GM19463 (cell line): ENCODE measurements at regions not wholly inside any gene's neighbourhood (a gene's known extent, or its start where the extent isn't known, plus 50 kb on each side); places are given as distances from the start of the nearest gene placed in this dataset.

Source experiments
- ATAC-seq: cut with Tn5 transposase; IDR thresholded peaks from one replicate; pipeline ENCODE4 v1.9.1; 2021; ENCODE audit warnings: mild to moderate bottlenecking, moderate library complexity; ENCODE audit not compliant: unreplicated experiment

DNA sequence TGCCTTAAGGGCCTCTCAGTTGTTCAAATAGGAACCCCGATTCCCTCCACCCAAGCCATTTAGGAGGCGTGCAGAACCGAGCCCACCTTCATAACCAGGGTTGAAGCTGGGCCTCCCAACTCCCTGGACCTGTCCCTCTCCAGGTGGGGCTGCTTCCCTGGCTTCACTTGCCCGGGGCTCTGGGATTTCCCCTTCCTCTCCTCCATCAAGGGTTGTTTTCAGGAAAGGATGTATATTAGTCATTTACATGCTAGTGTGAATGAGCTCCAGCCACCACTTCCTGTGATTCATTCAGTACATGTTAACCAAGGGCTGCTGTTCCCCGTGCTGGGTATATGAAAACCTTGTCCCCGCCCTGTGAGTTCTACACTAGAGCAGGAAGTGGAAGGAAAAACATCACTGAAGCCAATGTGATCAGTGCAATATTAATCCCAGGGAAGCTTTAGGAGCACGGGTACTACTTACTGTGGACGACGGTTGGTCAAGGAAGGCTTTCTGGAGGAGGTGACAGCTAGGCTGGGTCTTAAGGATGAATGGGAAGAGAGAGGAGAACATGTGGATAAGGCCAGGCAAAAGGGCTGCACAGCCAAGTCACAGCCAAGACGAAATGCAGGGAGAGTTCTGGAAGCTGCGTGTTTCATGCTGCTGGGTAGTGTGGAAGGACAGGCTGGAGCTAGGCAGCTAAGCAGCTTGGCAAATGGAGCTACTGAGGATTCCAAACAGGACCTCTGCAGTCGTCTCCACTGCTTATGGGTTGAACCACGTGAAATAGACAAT is 150.1 kb upstream of the SHH start:
- ATAC-seq: peak; percentile 50

GRCh38 chr7:155961241-155962190 is 149.3 kb upstream of the SHH start:
- ATAC-seq: no peak

- no peak for ATAC-seq
Measured at GRCh38 chr7:155959894-155960293, 147.6 kb upstream of the SHH start.

DNA sequence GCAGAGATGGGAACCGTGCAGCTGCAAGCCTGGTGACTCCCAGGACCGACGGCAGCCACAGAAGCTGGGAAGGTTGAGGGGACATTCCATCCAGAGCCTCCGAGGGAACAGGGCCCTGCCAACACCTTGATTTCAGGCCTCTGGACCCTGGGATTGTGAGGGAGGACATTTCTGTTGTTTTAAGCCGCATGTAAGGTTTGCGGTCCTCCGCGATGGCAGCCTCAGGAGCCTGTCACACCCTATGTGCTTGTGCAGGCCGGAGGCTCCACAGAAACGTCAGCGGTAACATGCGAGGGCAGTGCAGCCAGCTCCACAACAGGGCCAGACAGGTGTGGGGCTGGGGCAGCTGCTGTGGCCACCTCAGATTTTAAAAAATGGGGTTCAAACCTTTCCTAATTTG is 144.7 kb upstream of the SHH start:
- no peak for ATAC-seq

- ATAC-seq: no peak
Measured at GRCh38 chr7:155955367-155955635, 143.0 kb upstream of the SHH start.

DNA sequence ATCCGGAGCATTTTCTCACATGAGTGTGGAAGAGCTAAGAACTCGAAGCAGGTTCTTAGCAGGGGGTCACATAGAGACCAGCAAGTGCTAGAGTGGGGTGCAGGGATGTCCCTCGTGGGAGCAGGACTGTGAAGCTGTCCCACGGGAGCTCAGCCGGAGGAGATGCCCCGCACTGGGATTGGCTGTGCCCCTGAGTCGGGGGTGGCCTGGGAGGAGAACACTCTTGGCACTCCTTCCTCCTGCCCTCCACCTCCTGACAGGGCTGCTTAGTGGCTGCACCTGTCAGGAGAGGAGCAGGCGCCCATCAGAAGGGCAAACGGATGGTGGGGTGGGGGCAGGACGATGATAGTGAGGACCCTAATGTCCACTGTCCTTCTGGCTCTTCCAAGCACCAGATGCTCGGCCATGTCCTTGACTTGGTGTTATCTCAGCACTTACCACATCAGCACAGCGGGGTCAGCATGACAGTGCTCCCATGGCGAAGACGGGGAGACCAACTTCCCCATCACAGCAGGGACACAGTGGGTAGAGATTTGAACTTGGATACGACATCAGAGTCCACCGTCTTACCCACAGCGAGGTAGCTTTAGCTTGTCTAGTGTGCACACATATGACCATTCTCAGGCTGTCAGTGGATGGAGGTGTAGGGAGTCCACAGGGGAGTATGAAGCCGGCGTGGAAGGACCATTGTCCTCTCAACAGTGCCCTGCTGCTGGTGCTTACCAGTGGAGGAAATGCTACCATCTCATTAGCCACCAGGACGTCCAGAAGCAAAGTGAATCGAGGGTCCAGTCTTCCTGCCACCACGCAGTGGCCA is 142.5 kb upstream of the SHH start:
- no peak for ATAC-seq

GRCh38 chr7:155953781-155954549 is 141.7 kb upstream of the SHH start:
- ATAC-seq: no peak

- no peak for ATAC-seq
Measured at GRCh38 chr7:155953501-155953778, 141.2 kb upstream of the SHH start.

DNA sequence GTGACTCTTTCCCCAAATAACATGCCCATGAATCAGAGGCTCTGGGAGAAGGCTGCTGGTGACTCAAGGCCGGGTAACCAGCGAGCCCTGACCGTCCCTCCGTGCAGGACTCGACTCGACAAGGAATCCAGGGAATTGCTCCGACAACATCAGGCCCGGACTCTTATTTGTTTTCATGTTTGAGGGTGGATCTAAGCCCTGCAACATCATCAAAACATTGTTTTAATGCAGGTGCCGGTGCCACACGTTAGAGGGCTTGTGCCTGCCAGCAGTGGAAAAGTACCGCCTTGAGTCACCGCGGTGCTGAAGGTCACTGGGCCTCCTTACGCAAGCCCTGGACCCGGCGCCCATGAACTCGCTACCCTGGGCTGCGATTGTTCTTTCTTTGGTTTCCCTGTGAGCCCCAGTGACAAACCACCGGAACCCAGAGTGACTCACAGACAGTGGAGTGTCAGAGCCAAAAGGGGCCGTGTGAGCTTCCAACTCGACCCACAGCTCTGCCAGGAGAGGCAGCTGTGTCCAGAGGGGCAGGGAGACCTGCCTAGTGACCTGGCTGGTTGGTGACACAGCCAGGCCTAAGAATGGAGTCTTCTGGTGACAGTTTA is 139.4 kb upstream of the SHH start:
- ATAC-seq: no peak

- no peak for ATAC-seq
Measured at GRCh38 chr7:155950898-155951553, 138.8 kb upstream of the SHH start.

- ATAC-seq: no peak
Measured at GRCh38 chr7:155948845-155949244, 136.6 kb upstream of the SHH start.

DNA sequence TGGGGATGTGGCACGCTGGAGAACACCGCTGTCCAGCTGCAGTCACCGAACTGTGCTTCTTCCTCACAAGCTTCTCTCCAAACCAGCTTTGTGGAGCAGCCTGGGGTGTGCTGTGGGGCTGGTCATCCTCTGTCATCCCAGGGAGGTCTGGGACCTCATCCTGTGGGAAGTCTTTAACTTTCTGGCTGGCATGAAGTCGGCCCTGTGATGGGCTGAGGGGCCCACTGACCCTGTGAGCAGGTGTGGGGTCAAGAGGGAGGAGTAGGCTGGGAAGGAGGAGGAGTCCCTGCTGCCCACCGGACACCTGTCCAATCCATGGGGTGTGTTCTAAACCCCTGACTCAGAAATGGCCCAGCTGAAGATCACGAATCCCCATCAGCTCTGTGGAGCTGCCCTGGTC is 136.2 kb upstream of the SHH start:
- no peak for ATAC-seq

DNA sequence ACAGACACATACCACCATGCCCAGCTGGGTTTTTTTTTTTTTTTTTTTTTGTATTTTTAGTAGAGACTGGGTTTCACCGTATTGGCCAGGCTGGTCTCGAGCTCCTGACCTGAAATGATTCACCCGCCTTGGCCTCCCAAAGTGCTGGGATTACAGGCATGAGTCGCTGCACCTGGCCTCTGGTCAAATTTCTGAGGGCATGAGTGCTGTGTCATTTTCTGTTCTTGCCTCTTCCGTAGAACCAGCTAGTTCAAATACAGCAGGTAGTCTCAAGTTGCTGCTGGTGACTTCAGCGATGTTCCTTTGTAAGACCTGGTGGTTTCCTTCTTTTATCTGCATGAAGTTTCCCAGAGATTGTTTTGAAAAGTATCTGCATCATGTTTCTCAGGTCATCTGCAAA is 134.8 kb upstream of the SHH start:
- ATAC-seq: no peak

- ATAC-seq: no peak
Measured at GRCh38 chr7:155945670-155946325, 133.5 kb upstream of the SHH start.

DNA sequence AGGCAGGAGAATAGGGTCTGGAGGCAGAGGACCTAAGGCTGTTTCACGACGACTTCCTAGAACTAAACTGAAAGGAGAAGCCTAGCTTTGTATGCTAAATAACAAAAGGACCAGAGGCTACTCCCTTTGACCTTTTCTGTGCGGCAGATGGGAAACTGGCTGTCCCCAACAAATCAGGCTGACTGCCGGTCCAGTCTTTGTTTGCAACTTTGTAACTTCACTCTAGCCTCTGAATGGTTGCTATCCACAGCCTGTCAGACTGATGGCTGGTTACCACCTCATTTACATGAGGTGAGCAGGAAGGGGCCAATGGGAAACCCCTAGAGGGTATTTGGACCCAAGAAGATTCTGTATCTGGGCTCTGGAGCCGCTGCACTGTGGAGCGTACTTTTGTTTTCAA is 132.6 kb upstream of the SHH start:
- ATAC-seq: no peak

GRCh38 chr7:155943251-155943899 is 131.1 kb upstream of the SHH start:
- ATAC-seq: no peak

- no peak for ATAC-seq
Measured at GRCh38 chr7:155942226-155942950, 130.1 kb upstream of the SHH start.

- ATAC-seq: no peak
Measured at GRCh38 chr7:155941688-155942087, 129.4 kb upstream of the SHH start.
